DLD1 (cell line): ENCODE measurements at regions not wholly inside any gene's neighbourhood (a gene's known extent, or its start where the extent isn't known, plus 50 kb on each side); places are given as distances from the start of the nearest gene placed in this dataset.
"Not testable (repeated sequence)": the region's sequence is repeated elsewhere in the genome, so short reads cannot be mapped to it uniquely, and the experiment has no call there.

Source experiments
- in situ Hi-C: cut with HindIII; loops from 2 replicates; pipeline ENCODE4 v1.10.0; 2017; ENCODE audit warnings: low sequenced_read_pairs

DNA sequence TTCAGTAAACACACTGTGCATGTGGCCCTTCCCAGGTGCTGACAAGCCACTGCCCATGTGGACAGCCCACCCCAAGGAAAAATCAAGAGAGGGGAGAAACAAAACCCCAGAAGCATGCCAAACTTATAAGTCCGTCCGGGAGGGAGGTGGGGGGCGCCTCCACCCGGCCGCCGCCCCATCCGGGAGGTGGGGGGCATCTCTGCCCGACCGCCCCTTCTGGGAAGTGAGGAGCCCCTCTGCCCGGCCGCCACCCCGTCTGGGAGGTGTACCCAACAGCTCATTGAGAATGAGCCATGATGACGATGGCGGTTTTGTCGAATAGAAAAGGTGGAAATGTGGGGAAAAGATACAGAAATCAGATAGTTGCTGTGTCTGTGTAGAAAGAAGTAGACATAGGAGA is 53.8 kb upstream of the C2CD4B start:
- in situ Hi-C loops, result no loop called here

DNA sequence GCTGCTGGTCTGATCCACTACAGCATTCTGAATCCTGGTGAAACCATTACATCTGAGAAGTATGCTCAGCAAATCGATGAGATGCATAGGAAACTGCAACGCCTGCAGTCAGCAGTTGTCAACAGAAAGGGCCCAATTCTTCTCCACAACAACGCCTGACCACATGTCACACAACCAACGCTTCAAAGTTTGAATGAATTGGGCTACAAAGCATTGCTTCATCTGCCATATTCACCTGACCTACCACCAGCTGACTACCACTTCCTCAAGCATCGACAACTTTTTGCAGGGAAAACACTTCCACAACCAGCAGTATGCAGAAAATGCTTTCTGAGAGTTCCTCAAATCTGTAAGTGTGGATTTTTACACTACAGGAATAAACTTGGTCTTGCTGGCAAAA is 54.7 kb upstream of the C2CD4B start:
- in situ Hi-C loops, result no loop called here

DNA sequence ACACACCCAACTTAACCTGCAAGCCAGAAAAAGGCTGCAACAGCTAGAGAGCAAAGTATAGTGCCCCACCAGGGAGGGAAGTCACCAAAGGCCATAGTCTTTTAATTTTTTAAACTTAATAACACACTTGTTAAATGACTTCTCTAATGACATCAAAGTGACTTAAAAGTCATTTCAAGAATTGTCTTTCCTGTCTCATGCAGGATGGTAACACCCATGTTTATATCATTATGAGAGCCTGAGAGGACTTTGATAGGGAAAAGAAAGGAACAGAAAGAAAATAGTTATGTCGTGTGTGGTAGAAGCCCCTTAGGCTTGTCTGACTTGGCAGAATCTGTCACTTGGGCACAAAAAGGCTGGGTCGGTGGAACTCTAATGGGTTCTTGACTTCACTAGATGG is 57.9 kb upstream of the C2CD4B start:
- in situ Hi-C loops, result no loop called here

DNA sequence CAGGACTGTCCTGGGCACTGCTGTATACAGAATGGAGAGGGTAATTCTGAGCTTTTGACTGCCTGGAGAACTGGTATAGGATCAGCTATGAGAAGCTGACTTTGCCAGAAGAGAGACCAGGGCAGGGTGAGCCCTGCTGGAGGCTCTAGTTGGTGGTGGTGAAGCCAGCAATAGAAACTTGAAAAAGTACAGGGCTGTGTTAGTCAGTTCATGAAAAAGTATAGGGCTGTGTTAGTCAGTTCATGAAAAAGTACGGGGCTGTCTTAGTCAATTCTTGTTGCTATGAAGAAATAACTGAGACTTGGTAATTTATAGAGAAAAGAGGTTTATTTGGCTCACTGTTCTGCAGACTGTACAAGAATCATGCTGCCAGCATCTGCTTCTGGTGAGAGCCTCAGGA is 63.5 kb upstream of the C2CD4B start:
- in situ Hi-C loops, result no loop called here

DNA sequence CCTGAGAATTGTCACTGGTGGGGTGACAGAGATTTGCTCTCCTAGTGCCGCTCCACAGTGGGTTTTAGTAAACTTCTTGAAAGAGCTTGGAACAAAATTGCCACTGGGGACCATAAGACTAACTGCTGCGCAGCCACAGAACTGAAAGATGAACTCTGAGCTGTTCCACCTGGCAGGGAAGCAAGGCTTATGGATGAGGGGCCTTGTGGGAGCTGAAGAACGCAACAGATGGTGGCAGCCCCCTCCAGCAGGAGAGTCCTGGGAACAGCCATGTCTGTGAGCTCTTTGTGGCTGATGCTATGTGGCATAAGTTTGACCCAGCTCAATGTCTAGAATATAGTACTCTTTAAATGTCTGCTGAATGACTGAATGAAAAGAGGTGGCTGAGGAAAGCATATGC is 66.8 kb upstream of the C2CD4B start:
- in situ Hi-C loops, result no loop called here

DNA sequence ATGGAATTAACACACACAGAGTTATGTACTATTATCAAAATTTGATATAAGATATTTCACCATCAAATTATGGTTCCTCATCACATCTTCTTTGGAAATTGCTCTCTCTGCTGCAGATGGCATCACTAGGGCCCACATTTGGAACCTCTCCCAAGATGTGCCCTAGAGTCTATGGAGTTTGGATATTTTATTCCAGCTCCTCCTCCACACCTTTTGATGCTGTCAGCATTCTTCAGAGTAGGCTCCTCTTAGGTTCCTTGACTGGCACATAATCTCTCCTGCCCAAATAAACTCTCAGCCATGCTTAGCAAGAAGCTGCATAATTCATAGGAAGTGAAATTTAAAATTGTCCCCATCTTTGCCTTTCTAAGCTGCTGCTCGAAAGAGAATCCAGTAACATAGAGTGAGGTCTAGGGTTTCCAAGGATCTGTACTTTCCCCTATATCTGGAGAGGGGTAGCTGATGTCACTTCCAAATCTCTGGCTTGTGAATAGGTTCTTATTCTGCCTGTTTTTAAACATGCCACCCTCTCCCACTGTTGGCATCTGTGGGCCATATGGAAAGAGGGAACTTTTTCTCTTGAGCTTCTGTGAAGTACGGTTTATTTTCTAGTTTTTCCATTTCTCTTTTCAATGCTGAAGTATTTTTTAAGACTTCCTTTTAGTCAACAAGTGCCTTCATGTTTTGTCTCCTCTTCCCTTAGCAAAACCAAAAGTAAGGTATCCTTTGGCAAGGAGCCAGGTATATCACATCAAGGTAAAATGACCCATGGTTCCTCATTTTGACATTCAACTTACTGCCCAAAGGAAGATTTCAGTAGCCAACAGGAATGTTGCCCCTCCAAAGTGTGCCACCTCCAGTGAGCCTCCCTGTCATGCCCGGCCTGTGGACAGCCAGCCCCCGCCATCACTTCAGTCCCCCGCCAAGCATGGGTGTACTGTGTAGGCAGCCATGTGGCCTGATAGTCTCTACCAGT is 75.3 kb upstream of the C2CD4B start:
- in situ Hi-C loops, result no loop called here

DNA sequence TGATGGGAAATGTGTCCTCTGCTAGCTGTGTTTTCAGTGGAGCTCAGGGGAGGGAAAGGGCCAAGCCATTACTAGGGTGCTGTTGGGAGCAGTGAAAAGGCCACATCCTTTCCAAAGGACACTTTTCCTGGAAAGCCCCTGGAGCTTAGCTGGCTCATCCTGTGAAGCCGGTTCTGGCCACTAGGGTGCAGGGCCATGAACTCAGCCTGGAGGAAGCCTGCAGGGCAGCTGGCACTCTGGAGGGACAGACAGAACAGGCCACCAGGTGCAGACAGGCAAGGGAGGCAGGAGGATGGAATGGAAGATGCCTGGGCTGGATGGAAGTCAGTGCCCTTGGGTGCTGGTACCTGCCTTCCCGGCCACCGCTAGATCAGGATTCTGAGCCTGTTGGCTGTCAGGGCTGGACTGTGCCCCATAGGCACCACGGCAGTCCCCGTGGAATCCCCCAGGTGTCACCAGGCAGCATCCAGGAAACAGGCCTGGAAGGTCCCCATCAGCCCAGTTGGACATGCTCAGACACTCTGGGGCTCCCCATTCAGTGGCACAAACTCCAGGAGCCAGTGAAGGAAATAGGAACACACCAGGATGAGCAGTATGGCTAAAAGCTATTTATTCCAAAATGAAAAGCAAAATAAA is 76.2 kb upstream of the C2CD4B start:
- in situ Hi-C loops, result no loop called here

DNA sequence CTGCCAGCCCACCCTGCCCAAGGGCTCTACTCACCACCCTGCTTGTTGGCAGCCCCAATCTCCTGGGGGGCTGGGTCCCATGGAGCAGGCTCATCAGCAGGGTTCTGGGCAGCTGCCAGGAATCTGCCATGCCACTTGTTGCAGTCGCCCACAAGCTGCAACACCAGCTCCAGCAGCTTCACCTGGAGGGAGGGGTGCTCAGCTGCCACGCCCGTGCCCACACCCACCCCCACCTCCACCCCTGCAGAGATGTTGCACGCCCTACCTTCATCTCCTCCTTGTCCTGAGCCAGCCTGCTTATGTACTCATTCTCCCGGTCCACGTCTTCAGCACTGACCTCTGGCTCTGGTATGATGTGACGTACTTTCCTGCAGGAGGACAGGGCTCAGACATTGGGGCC is 77.9 kb upstream of the C2CD4B start:
- in situ Hi-C loops, result no loop called here

DNA sequence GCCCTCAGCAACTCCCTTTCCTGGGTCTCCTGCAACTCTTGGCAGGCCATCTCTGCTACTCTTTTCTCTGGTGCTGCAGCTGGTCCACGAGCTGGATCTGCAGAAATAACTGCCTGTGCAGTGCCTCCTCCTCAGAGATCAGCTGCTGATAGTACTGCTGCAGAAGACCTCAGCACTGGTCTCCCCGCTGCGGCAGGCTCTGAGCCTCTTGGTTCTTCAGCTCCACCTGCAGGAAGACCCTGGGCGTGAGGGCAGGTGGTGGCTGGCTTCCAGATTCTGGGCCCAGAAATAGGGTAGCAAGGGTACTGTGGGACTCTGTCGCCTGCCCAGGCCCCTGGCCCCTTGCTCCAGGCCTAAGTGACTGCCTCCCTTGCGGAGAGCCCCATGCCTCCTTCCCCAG is 79.7 kb upstream of the C2CD4B start:
- in situ Hi-C loops, result no loop called here

DNA sequence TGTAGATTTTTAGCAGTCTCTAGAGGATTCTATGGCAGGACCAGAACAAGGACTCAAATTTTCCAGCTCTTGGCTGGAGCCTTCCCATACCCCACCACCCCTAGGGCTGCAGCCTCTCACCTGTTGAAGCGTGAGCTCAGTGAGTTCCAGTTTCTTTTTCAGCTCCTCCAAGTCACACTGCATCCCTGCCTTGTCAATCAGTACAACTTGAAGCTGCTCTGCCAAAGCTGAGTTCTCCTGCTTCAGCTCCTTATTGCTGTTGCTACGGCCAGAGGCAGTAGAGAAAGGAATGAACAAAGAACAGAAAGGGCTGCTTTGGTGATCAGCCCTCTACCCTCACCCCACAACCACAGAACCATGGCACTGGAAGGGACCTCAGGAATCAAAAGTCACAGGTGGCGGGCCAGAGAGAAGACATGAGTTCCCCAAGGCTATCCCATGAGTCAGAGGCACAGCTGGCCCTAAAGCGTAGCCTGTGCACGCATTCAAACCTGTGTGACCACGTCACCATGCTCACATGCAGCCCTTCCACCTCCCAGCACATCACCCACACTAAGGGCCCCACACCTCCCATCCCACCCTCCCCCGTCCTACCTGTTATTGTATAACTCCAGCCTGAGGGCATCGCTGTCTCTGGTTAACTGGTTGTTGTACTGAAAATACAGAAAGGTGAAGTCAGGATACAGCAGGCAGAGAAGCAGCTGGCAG is 83.3 kb upstream of the C2CD4B start:
- in situ Hi-C loops, result no loop called here

DNA sequence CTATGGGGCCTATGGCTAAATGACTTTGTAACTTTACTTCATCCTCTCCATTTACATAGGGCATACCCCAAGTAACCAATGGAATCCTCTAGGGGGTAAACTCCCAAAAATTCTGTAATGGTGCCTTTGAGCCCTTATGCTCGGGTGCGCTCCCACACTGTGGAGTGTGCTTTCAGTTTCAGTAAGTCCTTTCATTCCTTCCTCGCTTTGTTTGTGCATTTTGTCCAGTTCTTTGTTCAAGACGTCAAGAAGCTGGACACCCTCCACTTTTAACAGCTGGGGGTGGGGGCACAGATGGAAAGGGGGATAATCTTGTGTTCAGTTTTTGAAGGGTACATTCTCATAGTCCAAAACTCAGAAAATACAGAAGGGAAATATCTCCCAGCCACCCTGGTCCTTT is 84.4 kb upstream of the C2CD4B start:
- in situ Hi-C loops, result no loop called here

DNA sequence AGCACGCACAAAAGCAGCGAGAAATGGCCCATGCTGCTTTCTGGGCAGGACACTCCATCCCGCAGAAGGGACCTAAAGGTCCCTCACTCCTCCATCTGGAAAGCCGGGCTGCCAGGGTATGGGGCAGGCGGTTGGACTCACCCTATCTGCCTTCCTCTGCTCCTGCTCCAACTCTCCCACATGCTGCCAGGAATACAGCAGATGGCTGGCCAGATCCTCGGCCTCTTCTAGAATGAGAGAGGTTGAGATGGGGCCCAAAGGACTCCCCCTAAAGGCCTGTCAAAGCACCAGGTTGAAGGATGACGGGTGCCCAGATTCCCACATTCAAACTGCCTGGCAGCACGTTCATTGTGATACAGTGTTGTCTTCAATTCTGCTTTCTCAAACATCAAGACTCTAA is 85.1 kb upstream of the C2CD4B start:
- in situ Hi-C loops, result no loop called here

DNA sequence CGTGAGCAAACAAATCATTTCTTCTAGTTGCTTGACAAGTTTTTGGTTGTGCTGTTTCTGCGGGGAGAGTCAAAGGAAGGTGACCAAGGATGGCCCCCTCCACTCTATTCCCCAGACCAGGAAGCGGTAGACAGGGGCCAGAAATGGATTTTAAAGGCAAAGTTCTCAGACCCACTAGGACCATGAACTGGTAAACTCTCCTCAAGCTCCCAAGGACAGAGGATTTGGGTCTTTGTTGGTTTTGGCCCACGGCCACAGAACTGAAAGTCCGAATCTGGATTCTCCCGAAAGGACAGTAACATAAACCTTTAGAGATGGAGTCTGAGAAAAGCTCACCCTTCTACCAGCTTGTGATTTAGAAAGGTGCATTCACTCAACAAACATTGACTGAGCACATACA is 85.9 kb upstream of the C2CD4B start:
- in situ Hi-C loops, result no loop called here

DNA sequence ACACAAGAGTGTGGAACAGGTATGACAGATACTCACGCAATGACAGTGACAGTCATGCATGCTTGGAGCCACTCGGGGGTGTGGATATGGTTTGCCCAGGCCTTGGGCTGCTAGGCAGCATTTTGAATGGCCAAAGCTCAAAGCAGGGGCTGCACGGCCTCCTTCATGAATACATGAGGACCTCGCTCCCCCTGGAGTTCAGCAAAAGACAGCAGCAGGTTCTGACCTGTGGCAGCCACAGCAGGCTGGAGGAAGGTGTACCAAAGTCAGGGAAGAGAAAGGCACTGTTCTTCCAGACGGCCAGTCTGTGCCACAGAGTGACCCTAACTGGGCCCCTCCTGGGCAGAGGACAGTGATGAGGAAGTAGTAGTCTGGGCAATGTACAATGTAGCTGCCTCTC is 88.2 kb upstream of the C2CD4B start:
- in situ Hi-C loops, result no loop called here

DNA sequence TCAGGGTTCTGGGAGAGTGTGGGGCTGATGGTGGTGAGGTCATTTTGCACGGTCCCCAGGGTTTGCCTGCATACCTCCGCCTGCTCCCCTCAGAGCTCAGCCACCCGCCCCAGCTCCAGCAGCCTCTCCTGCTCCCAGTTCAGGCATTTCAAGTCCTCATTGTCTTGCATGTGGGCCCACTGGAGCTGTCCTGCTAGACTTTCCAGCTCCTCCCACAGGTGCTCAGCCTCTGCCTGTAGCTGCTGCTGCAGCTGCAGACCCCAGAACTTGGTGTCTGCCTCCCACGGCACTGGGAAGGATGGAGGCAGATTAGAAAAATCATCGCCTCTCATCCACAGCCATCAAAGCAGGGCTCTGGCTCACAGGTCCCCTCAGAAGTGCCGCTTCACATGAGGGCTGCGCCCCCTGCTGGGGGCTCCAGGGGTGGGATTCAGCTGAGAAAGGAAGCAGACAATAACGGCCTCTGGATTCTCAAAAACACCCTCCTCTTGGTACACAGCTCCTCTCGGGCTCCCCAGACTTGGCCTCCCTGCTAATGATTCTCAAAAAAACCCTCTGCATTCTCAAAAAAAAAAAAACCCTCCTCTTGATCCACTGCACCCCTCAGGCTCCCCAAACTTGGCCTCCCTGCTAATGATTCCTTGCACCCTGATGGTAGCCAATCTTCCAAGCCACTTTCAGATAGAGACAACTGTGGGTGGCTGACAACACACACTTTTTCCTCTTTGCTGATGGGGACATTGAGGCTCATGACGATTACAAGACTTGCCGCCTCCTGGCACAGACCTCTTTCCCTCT is 89.3 kb upstream of the C2CD4B start:
- in situ Hi-C loops, result no loop called here

DNA sequence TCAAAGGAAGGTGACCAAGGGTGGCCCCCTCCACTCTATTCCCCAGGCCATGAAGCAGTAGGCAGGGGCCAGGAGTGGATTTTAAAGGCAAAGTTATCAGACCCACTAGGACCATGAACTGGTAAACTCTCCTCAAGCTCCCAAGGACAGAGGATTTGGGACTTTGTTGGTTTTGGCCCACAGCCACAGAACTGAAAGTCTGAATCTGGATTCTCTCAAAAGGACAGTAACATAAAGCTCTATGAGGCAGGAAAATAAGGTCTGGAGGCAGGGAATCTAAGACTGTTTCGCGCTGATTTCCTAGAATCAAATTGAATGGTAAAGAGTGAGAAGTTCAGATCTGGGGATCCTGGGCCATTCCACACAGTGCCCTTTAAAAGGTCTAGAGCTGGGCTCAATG is 91.3 kb upstream of the C2CD4B start:
- in situ Hi-C loops, result not testable (repeated sequence)

DNA sequence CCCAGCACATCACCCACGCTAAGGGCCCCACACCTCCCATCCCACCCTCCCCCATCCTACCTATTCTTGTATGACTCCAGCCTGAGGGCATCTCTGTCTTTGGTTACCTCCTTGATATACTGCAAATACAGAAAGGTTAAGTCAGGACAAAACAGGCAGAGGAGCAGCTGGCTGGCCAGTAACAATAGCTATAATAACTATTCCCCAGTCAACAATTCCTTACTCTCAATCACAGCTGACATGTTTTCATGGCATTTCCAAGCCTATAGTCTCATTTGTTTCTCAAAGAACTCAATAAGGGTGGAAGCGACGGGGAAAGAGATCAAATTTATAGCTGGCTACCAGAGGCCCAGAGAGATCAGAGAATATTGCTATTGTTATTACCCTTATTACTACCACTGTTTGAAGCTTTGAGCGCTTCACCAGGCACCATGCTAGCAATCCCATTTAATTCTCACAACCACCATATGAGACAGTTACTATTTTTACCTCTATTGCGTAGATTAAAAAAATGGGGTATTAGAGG is 93.0 kb upstream of the C2CD4B start:
- in situ Hi-C loops, result no loop called here

DNA sequence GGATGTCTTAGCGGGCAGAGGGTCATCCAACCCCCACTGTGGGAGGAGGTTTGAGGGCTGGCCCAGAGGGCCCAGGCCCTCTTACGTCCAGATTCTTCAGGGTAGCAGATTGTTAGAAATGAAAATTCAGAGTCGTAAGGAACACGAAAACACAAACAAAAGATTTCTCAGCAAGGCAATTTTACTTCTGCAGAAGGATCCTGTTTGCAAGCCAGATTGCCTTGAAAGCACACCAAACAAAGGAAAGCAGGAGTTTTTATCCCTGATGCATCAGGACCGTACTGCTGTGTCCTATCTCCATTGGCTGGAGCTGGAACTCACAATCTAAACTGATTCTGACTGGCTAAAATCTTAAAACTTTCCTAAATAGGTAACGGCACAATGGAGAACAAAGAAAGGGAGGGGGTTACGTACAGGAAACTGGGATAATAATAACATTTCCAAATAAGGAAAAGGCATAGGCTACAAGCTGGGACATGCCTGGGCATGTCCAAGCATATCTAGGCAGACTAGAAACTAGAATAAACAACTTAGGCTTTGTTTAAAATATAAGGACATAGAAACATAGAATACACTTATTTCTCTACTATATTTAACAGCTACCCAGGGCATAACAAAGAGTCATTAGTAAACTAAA is 97.3 kb upstream of the C2CD4B start:
- in situ Hi-C loops, result no loop called here

DNA sequence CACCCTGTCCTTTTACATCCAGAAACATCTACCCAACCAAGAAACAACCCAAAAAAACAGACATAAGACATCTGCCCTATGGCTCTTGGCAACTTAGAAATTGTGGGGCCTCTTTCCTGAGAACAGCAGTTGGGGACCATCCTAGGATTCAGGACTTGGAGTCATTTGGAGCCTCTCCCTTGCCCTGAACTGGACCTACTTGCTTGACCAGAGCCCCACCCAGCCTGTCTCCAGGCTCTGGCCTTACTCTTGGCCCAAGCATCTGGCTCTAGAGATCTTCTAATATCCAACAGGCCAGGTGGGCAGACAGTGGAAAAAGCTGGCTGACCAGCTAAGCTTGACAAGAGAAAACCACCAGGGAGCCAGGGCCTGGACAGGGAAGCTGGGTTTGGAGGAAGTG is 99.1 kb upstream of the C2CD4B start:
- in situ Hi-C loops, result no loop called here

DNA sequence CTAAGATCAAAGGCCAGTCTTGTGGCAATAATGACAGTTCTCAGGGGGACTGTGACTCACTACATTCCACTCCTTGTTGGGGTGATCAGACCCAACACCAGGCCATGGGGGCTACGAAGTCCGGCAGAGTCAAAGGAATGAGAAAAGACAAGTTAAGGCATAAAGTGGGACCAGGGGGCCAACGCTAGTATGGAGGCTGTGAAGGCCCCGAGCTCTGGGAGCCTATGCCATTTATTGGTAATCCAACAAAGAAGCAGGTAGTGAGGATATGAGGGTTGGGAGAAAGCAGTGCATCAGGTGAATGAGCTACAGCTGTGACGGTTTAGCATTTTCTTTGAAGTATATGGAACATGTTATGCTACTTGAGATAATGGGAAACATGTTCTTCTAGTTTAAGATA is 104.4 kb upstream of the C2CD4B start:
- in situ Hi-C loops, result no loop called here
